ENCODE measurements at regions not wholly inside any gene's neighbourhood (a gene's known extent, or its start where the extent isn't known, plus 50 kb on each side); places are given as distances from the start of the nearest gene placed in this dataset.

GRCh38 chr6:98547151-98547550 lies 287.2 kb upstream of the POU3F2 start:
- POLR2A ChIA-PET (ENCODE audit: partially characterized antibody), result no interaction called here
- 83% methylated on average over 6 of the region's 6 CpGs; no CpG with 5 or more reads in 1 of the 2 experiments for WGBS, 2 experiments (ENCODE audit: extremely low coverage in 1 of 2, insufficient coverage in 1 of 2, insufficient read length in 1 of 2, insufficient replicate concordance in 2 of 2, low coverage in 1 of 2, low lambda C conversion rate in 2 of 2, missing lambda C conversion rate in 1 of 2)
- H4K5ac ChIP-seq (ENCODE audit: insufficient read length, low read depth, low read length), result no peak overlapping the region
- TF ChIP-seq NANOG (IDR thresholded peaks at IDR 0.05; ENCODE audit: insufficient read depth, low read depth, low read length, poor library complexity, severe bottlenecking), result no peak
- no peak for TF ChIP-seq EGR1 (IDR thresholded peaks at IDR 0.05; ENCODE audit: borderline replicate concordance, low read depth, low read length)
- no peak for TF ChIP-seq KDM4A (IDR thresholded peaks at IDR 0.05; ENCODE audit: low read depth, low read length, severe bottlenecking)
- TF ChIP-seq CEBPB (IDR thresholded peaks at IDR 0.05; ENCODE audit: low read depth, low read length), result no peak
- no peak for TF ChIP-seq TCF12 (IDR thresholded peaks at IDR 0.05; ENCODE audit: low read depth, low read length)
- no peak for TF ChIP-seq CHD2 (IDR thresholded peaks at IDR 0.05; ENCODE audit: low read length)
- no peak for TF ChIP-seq JUN (IDR thresholded peaks at IDR 0.05; ENCODE audit: low read depth, low read length)
- no peak for TF ChIP-seq SP4 (IDR thresholded peaks at IDR 0.05; ENCODE audit: low read length)
- no peak for TF ChIP-seq SIN3A (conservative IDR thresholded peaks at IDR 0.05 in 1 of 2, IDR thresholded peaks at IDR 0.05 in 1 of 2; ENCODE audit: low read depth in 1 of 2, low read length in 2 of 2)
- TF ChIP-seq TBP (IDR thresholded peaks at IDR 0.05; ENCODE audit: low read depth, low read length), result no peak
- no peak for TF ChIP-seq SAP30 (IDR thresholded peaks at IDR 0.05; ENCODE audit: insufficient read depth, insufficient replicate concordance, low read length)
- TF ChIP-seq POLR2AphosphoS5 (IDR thresholded peaks at IDR 0.05; ENCODE audit: low read depth, low read length), result no peak
- TF ChIP-seq ASH2L (IDR thresholded peaks at IDR 0.05; ENCODE audit: low read length), result no peak
- no peak for TF ChIP-seq GABPA (IDR thresholded peaks at IDR 0.05; ENCODE audit: borderline replicate concordance, insufficient read depth, low read length)

More at GRCh38 chr6:98547151-98547550, 287.2 kb upstream of the POU3F2 start:
- no peak overlapping the region for H3K4ac ChIP-seq (replicated peaks; ENCODE audit: insufficient read length, low read depth, low read length)
- H2BK12ac ChIP-seq (ENCODE audit: low read depth, low read length), result no peak overlapping the region
- no peak overlapping the region for H3K18ac ChIP-seq (ENCODE audit: extremely low read depth, low read length)
- H3K9ac ChIP-seq (replicated peaks in 1 of 4; ENCODE audit: extremely low read depth in 1 of 4, low read depth in 3 of 4, low read length in 3 of 4), result no peak overlapping the region
- H3K23ac ChIP-seq (ENCODE audit: insufficient read length), result no peak overlapping the region
- no peaks in the 10 kb centered on the region for H3K79me2 ChIP-seq (ENCODE audit: control insufficient read depth in 1 of 2, insufficient read depth in 2 of 2, low read length in 2 of 2)
- no peak overlapping the region for H2BK15ac ChIP-seq (ENCODE audit: low read length)
- H3K36me3 ChIP-seq (ENCODE audit: control insufficient read depth in 2 of 4, insufficient read depth in 4 of 4, low read length in 3 of 4), result no peaks in the 10 kb centered on the region
- H3K4me2 ChIP-seq (ENCODE audit: insufficient read depth in 1 of 2, low read depth in 2 of 2, low read length in 2 of 2), result no peak overlapping the region
- H3K79me1 ChIP-seq (ENCODE audit: low read depth, low read length), result no peaks in the 10 kb centered on the region
- no peak for FAIRE-seq
- H3K4me3 ChIP-seq (ENCODE audit: extremely low read depth in 1 of 4, insufficient read depth in 2 of 4, low read depth in 3 of 4, low read length in 4 of 4), result no peak overlapping the region
- no peak overlapping the region for H2BK20ac ChIP-seq (ENCODE audit: low read length)
- H4K91ac ChIP-seq (replicated peaks; ENCODE audit: insufficient read length, low read length), result no peak overlapping the region
- CTCF ChIA-PET (ENCODE audit: partially characterized antibody), result no interaction called here
- no peak overlapping the region for H2BK5ac ChIP-seq (ENCODE audit: low read depth, low read length)
- H2AK5ac ChIP-seq (ENCODE audit: low read depth, low read length), result no peak overlapping the region
- no peak overlapping the region for H4K8ac ChIP-seq (ENCODE audit: extremely low read depth, insufficient read depth, low read length)
- H3K9me3 ChIP-seq (ENCODE audit: insufficient read depth in 2 of 2, low read depth in 1 of 2, low read length in 1 of 2), result no peaks in the 10 kb centered on the region
- H3K4me1 ChIP-seq (replicated peaks in 1 of 4; ENCODE audit: control insufficient read depth in 3 of 4, insufficient read depth in 4 of 4, low read length in 3 of 4), result no peaks in the 10 kb centered on the region
- no peaks in the 10 kb centered on the region for H3K23me2 ChIP-seq (ENCODE audit: low read depth, low read length)
- H2AFZ ChIP-seq (ENCODE audit: low read length), result no peak overlapping the region
- H3K56ac ChIP-seq (replicated peaks; ENCODE audit: insufficient read length, low read depth, low read length), result no peak overlapping the region
- no peak overlapping the region for H3K14ac ChIP-seq (ENCODE audit: insufficient read length)
- DNase-seq (ENCODE audit: low read depth in 1 of 2, low spot score in 2 of 2), result no peak
- H2BK120ac ChIP-seq (replicated peaks; ENCODE audit: low read depth, low read length), result no peak overlapping the region
- no peaks in the 10 kb centered on the region for H3K27me3 ChIP-seq (replicated peaks in 1 of 4; ENCODE audit: control insufficient read depth in 3 of 4, extremely low read depth in 1 of 4, insufficient read depth in 3 of 4, low read length in 3 of 4)
- H3K27ac ChIP-seq (ENCODE audit: low read depth, low read length), result no peak overlapping the region
- H4K20me1 ChIP-seq (replicated peaks in 1 of 2; ENCODE audit: control insufficient read depth in 1 of 2, insufficient read depth in 2 of 2, low read length in 2 of 2), result no peaks in the 10 kb centered on the region
